OCI-LY3 (cell line): ENCODE measurements at regions not wholly inside any gene's neighbourhood (a gene's known extent, or its start where the extent isn't known, plus 50 kb on each side); places are given as distances from the start of the nearest gene placed in this dataset.
"Not testable (repeated sequence)": the region's sequence is repeated elsewhere in the genome, so short reads cannot be mapped to it uniquely, and the experiment has no call there.

ENCODE experiments used
- H2AFZ ChIP-seq: fragments of 200-600, 300-600 bp; shearing (Covaris generic); 2 replicates; pipeline ENCODE4 v1.6.0; 2014; ENCODE audit warnings: antibody characterized with exemption, low read depth, low read length
- H3K27ac ChIP-seq: fragments of 200-600, 300-600 bp; sonication (generic); 2 replicates; pipeline ENCODE4 v1.5.1; 2014; ENCODE audit warnings: mild to moderate bottlenecking, low read length, moderate library complexity, mixed read lengths
- H3K27me3 ChIP-seq: fragments of 200-600, 300-600 bp; sonication (generic); 2 replicates; pipeline ENCODE4 v1.6.1; 2014; ENCODE audit warnings: low read depth, low read length, mixed read lengths
- H3K36me3 ChIP-seq: fragments of 200-600, 300-600 bp; sonication (generic); replicated peaks from 2 replicates; pipeline ENCODE3; 2014; ENCODE audit warnings: low read depth, low read length, mixed read lengths
- H3K4me1 ChIP-seq: fragments of 300-600, 200-600 bp; sonication (generic); 2 replicates; pipeline ENCODE4 v1.6.1; 2014; ENCODE audit warnings: low read length, mixed read lengths
- H3K4me2 ChIP-seq: fragments of 200-600, 300-600 bp; sonication (generic); 2 replicates; pipeline ENCODE4 v1.6.1; 2014; ENCODE audit warnings: low read length, mixed read lengths
- H3K4me3 ChIP-seq: fragments of 300-600, 200-600 bp; sonication (generic); 2 replicates; pipeline ENCODE4 v1.5.1; 2014; ENCODE audit warnings: antibody characterized with exemption, mild to moderate bottlenecking, low read length, moderate library complexity
- H3K79me2 ChIP-seq: fragments of 300-600, 200-600 bp; shearing (Covaris generic); 2 replicates; pipeline ENCODE4 v1.6.1; 2014; ENCODE audit warnings: mild to moderate bottlenecking, low read length, mixed read lengths
- H3K9ac ChIP-seq: fragments of 300-600, 200-600 bp; shearing (Covaris generic); 2 replicates; pipeline ENCODE4 v1.6.0; 2014; ENCODE audit warnings: mild to moderate bottlenecking, low read length, moderate library complexity
- H3K9me3 ChIP-seq: fragments of 200-600, 300-600 bp; shearing (Covaris generic); 2 replicates; pipeline ENCODE4 v1.6.1; 2014; ENCODE audit warnings: low read length, mixed read lengths; ENCODE audit not compliant: insufficient read depth
- H4K20me1 ChIP-seq: fragments of 200-600, 300-600 bp; sonication (generic); 2 replicates; pipeline ENCODE4 v1.6.1; 2016; ENCODE audit warnings: low read length, mixed read lengths; ENCODE audit not compliant: insufficient read depth
- EZH2phosphoT487 ChIP-seq: fragments of 200-600 bp; shearing (Covaris generic); IDR thresholded peaks from 2 replicates; pipeline ENCODE4 v1.6.1; 2018; ENCODE audit warnings: antibody characterized with exemption, mixed run types, low read depth
- TF ChIP-seq, protein P1 (sequence below): fragments of 200-600, 300-600 bp; sonication (generic); IDR thresholded peaks from 2 replicates; pipeline ENCODE4 v1.5.1; 2014; ENCODE audit warnings: antibody characterized with exemption, low read length, low read depth

DNA sequence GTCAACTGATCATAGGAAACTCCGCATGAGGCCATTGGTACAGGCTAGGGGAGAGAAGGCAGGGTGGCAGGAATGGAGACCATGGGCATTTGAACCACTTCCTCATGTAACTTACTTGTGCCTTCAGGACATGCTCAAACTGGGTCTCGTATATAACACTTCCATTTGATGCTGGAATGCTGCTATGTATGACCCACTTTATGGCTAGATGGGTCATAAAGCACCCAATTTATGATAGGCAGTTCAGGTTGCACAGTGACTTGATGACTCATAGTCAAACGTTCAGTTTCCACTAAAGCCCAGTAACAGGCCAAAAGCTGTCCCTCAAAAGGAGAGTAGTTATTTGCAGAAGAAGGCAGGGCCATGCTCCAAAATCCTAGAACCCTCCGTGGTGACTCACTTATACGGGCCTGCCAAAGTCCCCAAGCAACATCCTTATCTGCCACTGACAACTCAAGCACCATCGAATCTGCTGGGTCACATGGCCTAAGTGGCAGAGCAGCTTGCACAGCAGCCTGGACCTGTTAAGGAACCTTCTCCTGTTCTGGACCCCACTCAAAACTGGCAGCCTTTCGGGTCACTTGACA, 236.4 kb downstream of the ZC4H2 start:
- TF ChIP-seq, protein P1, sequence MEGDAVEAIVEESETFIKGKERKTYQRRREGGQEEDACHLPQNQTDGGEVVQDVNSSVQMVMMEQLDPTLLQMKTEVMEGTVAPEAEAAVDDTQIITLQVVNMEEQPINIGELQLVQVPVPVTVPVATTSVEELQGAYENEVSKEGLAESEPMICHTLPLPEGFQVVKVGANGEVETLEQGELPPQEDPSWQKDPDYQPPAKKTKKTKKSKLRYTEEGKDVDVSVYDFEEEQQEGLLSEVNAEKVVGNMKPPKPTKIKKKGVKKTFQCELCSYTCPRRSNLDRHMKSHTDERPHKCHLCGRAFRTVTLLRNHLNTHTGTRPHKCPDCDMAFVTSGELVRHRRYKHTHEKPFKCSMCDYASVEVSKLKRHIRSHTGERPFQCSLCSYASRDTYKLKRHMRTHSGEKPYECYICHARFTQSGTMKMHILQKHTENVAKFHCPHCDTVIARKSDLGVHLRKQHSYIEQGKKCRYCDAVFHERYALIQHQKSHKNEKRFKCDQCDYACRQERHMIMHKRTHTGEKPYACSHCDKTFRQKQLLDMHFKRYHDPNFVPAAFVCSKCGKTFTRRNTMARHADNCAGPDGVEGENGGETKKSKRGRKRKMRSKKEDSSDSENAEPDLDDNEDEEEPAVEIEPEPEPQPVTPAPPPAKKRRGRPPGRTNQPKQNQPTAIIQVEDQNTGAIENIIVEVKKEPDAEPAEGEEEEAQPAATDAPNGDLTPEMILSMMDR, result no peak
- TF ChIP-seq EZH2phosphoT487, result no peak

DNA sequence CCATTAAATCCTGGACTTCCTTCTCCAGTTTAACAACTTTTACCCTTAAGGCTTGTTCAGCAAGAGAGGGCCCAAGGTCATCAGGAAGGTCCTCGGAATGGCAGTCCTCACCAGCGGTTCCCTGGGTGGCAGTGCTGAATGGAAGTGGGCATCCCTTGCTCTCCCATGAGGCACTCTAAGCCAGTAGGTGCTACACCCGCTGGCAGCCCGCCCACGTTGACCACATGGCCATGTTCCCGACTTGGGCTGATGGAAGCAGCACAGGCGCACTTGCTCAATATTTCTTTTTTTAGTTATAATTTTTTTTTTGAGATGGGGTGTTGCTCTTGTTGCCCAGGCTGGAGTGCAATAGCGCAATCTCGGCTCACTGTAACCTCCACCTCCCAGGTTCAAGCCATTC, 277.9 kb downstream of the ZC4H2 start:
- no peak overlapping the region for H3K4me3 ChIP-seq
- H3K4me1 ChIP-seq, result no peaks in the 10 kb centered on the region
- no peak overlapping the region for H3K9ac ChIP-seq
- H2AFZ ChIP-seq, result no peak overlapping the region
- no peaks in the 10 kb centered on the region for H3K27me3 ChIP-seq
- H3K4me2 ChIP-seq, result no peak overlapping the region
- H3K79me2 ChIP-seq, result no peaks in the 10 kb centered on the region
- H4K20me1 ChIP-seq, result no peaks in the 10 kb centered on the region
- H3K9me3 ChIP-seq, result no peaks in the 10 kb centered on the region
- no peak for TF ChIP-seq EZH2phosphoT487
- TF ChIP-seq, protein P1, result no peak
- H3K27ac ChIP-seq, result no peak overlapping the region
- no peaks in the 10 kb centered on the region for H3K36me3 ChIP-seq

More for the DNA sequence above, 236.4 kb downstream of the ZC4H2 start:
- Histone ChIP-seq H3K9me3 (no peaks in the 10 kb centered on the region), H3K4me3 (no peak overlapping the region), H3K36me3 (no peaks in the 10 kb centered on the region), H4K20me1 (no peaks in the 10 kb centered on the region), H3K27me3 (no peaks in the 10 kb centered on the region), H2AFZ (no peak overlapping the region), H3K27ac (no peak overlapping the region), H3K4me2 (no peak overlapping the region), H3K79me2 (no peaks in the 10 kb centered on the region), H3K4me1 (no peaks in the 10 kb centered on the region), H3K9ac (no peak overlapping the region)

DNA sequence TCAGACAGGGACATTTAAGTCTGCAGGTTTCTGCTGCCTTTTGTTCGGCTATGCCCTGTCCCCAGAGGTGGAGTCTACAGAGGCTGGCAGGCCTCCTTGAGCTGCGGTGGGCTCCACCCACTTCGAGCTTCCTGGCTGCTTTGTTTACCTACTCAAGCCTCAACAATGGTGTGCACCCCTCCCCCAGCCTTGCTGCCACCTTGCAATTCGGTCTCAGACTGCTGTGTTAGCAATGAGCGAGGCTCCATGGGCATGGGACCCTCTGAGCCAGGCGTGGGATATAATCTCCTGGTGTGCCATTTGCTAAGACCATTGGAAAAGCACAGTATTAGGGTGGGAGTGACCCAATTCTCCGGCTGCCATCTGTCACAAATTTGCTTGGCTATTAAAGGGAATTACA, 280.9 kb downstream of the ZC4H2 start:
- H3K9me3 ChIP-seq, H2AFZ ChIP-seq, H3K4me3 ChIP-seq, H3K79me2 ChIP-seq, H3K36me3 ChIP-seq, H4K20me1 ChIP-seq, H3K4me1 ChIP-seq, H3K27me3 ChIP-seq, H3K9ac ChIP-seq, H3K27ac ChIP-seq, H3K4me2 ChIP-seq: not testable (repeated sequence)

DNA sequence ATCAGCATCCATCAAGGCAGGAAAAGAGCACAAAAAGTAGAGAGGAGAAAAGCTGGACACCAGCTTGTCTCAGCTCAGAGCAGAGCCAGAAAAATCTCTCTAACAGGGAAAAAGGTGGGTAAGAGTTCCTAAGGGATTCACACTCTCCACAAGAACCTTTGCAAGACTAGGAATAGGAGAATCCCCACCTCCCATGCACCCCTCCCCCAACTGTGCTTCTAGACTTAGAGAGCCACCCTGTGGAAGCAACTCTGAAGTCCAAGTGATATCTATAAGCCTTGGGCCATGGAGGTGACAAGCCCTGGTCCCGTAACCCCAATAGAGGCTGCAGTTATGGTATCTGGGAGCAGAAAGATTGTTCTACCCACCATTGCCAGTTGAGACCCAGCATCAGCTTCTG, 267.6 kb upstream of the MTMR8 start:
- H3K4me3 ChIP-seq, result no peak overlapping the region
- no peak overlapping the region for H3K4me2 ChIP-seq
- H4K20me1 ChIP-seq, result no peaks in the 10 kb centered on the region
- TF ChIP-seq, protein P1, result no peak
- TF ChIP-seq EZH2phosphoT487, result no peak
- no peaks in the 10 kb centered on the region for H3K9me3 ChIP-seq
- no peaks in the 10 kb centered on the region for H3K27me3 ChIP-seq
- H2AFZ ChIP-seq, result no peak overlapping the region
- H3K36me3 ChIP-seq, result no peaks in the 10 kb centered on the region
- no peaks in the 10 kb centered on the region for H3K79me2 ChIP-seq
- H3K27ac ChIP-seq, result no peak overlapping the region
- H3K4me1 ChIP-seq, result peaks cover 22% of the 10 kb centered on the region
- no peak overlapping the region for H3K9ac ChIP-seq

DNA sequence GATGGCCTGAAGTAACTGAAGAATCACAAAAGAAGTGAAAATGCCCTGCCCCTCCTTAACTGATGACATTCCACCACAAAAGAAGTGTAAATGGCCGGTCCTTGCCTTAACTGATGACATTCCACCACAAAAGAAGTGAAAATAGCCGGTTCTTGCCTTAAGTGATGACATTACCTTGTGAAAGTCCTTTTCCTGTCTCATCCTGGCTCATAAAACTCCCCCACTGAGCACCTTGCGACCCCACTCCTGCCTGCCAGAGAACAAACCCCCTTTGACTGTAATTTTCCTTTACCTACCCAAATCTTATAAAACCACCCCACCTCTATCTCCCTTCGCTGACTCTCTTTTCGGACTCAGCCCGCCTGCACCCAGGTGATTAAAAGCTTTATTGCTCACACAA, 262.0 kb upstream of the MTMR8 start:
- H3K9me3 ChIP-seq, H3K27me3 ChIP-seq, H3K4me2 ChIP-seq: not testable (repeated sequence)

More for the DNA sequence above, 262.0 kb upstream of the MTMR8 start:
- H3K9ac ChIP-seq, H3K27ac ChIP-seq, H3K36me3 ChIP-seq, H4K20me1 ChIP-seq, H3K79me2 ChIP-seq, H3K4me1 ChIP-seq, H2AFZ ChIP-seq, H3K4me3 ChIP-seq: not testable (repeated sequence)
